CD14-positive monocyte (primary cell): ENCODE measurements at regions not wholly inside any gene's neighbourhood (a gene's known extent, or its start where the extent isn't known, plus 50 kb on each side); places are given as distances from the start of the nearest gene placed in this dataset.

ENCODE experiments used
- DNase-seq, 3 donors: peaks; one replicate each; pipeline ENCODE4 v3.0.0-alpha.2; 2011 to 2022
- H2AFZ ChIP-seq: 2 replicates; pipeline ENCODE4 v1.6.0; 2012; ENCODE audit warnings: mild to moderate bottlenecking, low read depth, low read length, inconsistent platforms; ENCODE audit not compliant: insufficient read depth, poor library complexity, severe bottlenecking
- H3K27ac ChIP-seq, 2 donors: 1 replicate in 1 of 2; 2 replicates in 1 of 2; pipeline ENCODE4 v1.5.1; 2012 to 2013; ENCODE audit warnings: low read length in 2 of 2, control low read depth in 1 of 2, inconsistent platforms in 1 of 2, low read depth in 1 of 2, mild to moderate bottlenecking in 1 of 2
- H3K27me3 ChIP-seq, 2 donors: one replicate each; pipeline versions ENCODE4 v1.6.0 to v1.6.1; 2011 to 2013; ENCODE audit warnings: low read length in 2 of 2; ENCODE audit not compliant: control insufficient read depth in 2 of 2, insufficient read depth in 2 of 2
- H3K36me3 ChIP-seq, 2 donors: replicated peaks in 1 of 2; 1 replicate in 1 of 2; 2 replicates in 1 of 2; pipeline versions ENCODE4 v1.5.1 to v1.6.1; 2012 to 2013; ENCODE audit warnings: low read length in 2 of 2, control low read depth in 1 of 2, inconsistent platforms in 1 of 2, mild to moderate bottlenecking in 1 of 2; ENCODE audit not compliant: insufficient read depth in 2 of 2, control insufficient read depth in 1 of 2
- H3K4me1 ChIP-seq, 2 donors: 1 replicate in 1 of 2; 2 replicates in 1 of 2; pipeline versions ENCODE4 v1.5.1 to v1.6.1; 2012 to 2013; ENCODE audit warnings: low read length in 2 of 2, control low read depth in 1 of 2, inconsistent platforms in 1 of 2, mild to moderate bottlenecking in 1 of 2, moderate library complexity in 1 of 2; ENCODE audit not compliant: insufficient read depth in 2 of 2, control insufficient read depth in 1 of 2
- H3K4me2 ChIP-seq: replicated peaks from 2 replicates; pipeline ENCODE3; 2012; ENCODE audit warnings: low read length, moderate library complexity, mild to moderate bottlenecking; ENCODE audit not compliant: poor library complexity, severe bottlenecking; ENCODE audit errors: extremely low read depth
- H3K4me3 ChIP-seq, 3 experiments: fragments of 200-600 bp in 1 of 3; sonication (generic) in 1 of 3; replicated peaks in 1 of 3; 1 replicate in 2 of 3; 2 replicates in 1 of 3; pipeline ENCODE4 v1.5.1; 2011 to 2013; ENCODE audit warnings: low read length in 3 of 3, mild to moderate bottlenecking in 3 of 3, control low read depth in 2 of 3, low read depth in 2 of 3, inconsistent platforms in 1 of 3, moderate library complexity in 1 of 3
- H3K79me2 ChIP-seq: 2 replicates; pipeline ENCODE4 v1.6.0; 2012; ENCODE audit warnings: mild to moderate bottlenecking, control low read depth, inconsistent platforms, low read length, moderate library complexity; ENCODE audit not compliant: insufficient read depth
- H3K9ac ChIP-seq: 2 replicates; pipeline ENCODE4 v1.6.0; 2017; ENCODE audit warnings: low read length, mild to moderate bottlenecking; ENCODE audit not compliant: insufficient read depth, poor library complexity, severe bottlenecking
- H3K9me3 ChIP-seq, 2 donors: replicated peaks in 1 of 2; 1 replicate in 1 of 2; 2 replicates in 1 of 2; pipeline versions ENCODE4 v1.5.1 to v1.6.1; 2012 to 2013; ENCODE audit warnings: low read length in 2 of 2, control low read depth in 1 of 2; ENCODE audit not compliant: control insufficient read depth in 1 of 2, insufficient read depth in 1 of 2
- H4K20me1 ChIP-seq: 2 replicates; pipeline ENCODE4 v1.6.0; 2012; ENCODE audit warnings: mild to moderate bottlenecking, low read length, control low read depth, moderate library complexity; ENCODE audit not compliant: insufficient read depth
- H3K27ac Mint-ChIP-seq, 7 donors: one replicate each; pipeline ENCODE4 v1.8.0; 2020; ENCODE audit warnings: mild to moderate bottlenecking in 7 of 7, mixed read lengths in 7 of 7, moderate library complexity in 6 of 7, inconsistent platforms in 2 of 7
- H3K27me3 Mint-ChIP-seq, 3 donors: one replicate each; pipeline ENCODE4 v1.8.0; 2021 to 2022; ENCODE audit warnings: low read depth in 3 of 3, mild to moderate bottlenecking in 3 of 3, mixed read lengths in 3 of 3, moderate library complexity in 3 of 3, inconsistent platforms in 1 of 3
- H3K36me3 Mint-ChIP-seq, 2 donors: one replicate each; pipeline ENCODE4 v1.8.0; 2020; ENCODE audit warnings: mixed read lengths in 2 of 2, inconsistent platforms in 1 of 2, mild to moderate bottlenecking in 1 of 2
- H3K4me1 Mint-ChIP-seq: one replicate; pipeline ENCODE4 v1.8.0; 2020; ENCODE audit warnings: mild to moderate bottlenecking, mixed read lengths
- H3K4me3 Mint-ChIP-seq, 2 donors: one replicate each; pipeline ENCODE4 v1.8.0; 2020; ENCODE audit warnings: mild to moderate bottlenecking in 2 of 2, mixed read lengths in 2 of 2, moderate library complexity in 1 of 2
- H3K9me3 Mint-ChIP-seq, 7 donors: one replicate each; pipeline ENCODE4 v1.8.0; 2020 to 2022; ENCODE audit warnings: mixed read lengths in 7 of 7, mild to moderate bottlenecking in 6 of 7, moderate library complexity in 6 of 7, inconsistent platforms in 2 of 7
- CTCF ChIP-seq: fragments of 200-600 bp; IDR thresholded peaks from one replicate; pipeline ENCODE4 v1.8.0; 2022; ENCODE audit warnings: antibody characterized with exemption, mild to moderate bottlenecking
- WGBS: methylation state at CpG from one replicate; pipeline ENCODE4 v1.1.5; 2013; ENCODE audit warnings: missing lambda C conversion rate; ENCODE audit not compliant: insufficient coverage; 5-methylcytosine and 5-hydroxymethylcytosine counted together
- intact Hi-C, 2 donors: fragments of 100-400 bp; cut with micrococcal nuclease; formaldehyde crosslinking; loops; one replicate each; pipeline versions ENCODE4 v1.15.0 to v1.15.1; 2023

GRCh38 chr17:71363661-71364060, 757.2 kb upstream of the SOX9 start:
- H3K27ac ChIP-seq = no peak overlapping the region
- H2AFZ ChIP-seq = no peak overlapping the region
- DNase-seq = no peak
- Mint-ChIP-seq H3K9me3 (peaks cover 7 to 35% (median 17%) of the 10 kb centered on the region in 7 donors), H3K4me1 (no peaks in the 10 kb centered on the region), H3K27me3 (no peaks in the 10 kb centered on the region), H3K27ac (no peak overlapping the region), H3K36me3 (no peaks in the 10 kb centered on the region), H3K4me3 (no peak overlapping the region)
- H3K4me3 ChIP-seq = no peak overlapping the region
- no peaks in the 10 kb centered on the region for H3K27me3 ChIP-seq
- no peak overlapping the region for H3K4me2 ChIP-seq
- no peak for TF ChIP-seq CTCF
- H3K9me3 ChIP-seq = peaks cover 8 to 20% of the 10 kb centered on the region in 2 donors
- H3K36me3 ChIP-seq = no peaks in the 10 kb centered on the region
- intact Hi-C loops = no loop called here
- H4K20me1 ChIP-seq = no peaks in the 10 kb centered on the region
- no peak overlapping the region for H3K9ac ChIP-seq
- no CpG with 5 or more reads among the region's 2 CpGs for WGBS
- no peaks in the 10 kb centered on the region for H3K4me1 ChIP-seq
- no peaks in the 10 kb centered on the region for H3K79me2 ChIP-seq

GRCh38 chr17:71371809-71372208, 749.0 kb upstream of the SOX9 start:
- H3K27me3 Mint-ChIP-seq = no peaks in the 10 kb centered on the region
- DNase-seq = no peak
- Histone ChIP-seq H4K20me1 (no peaks in the 10 kb centered on the region), H3K9ac (no peak overlapping the region), H3K27me3 (no peaks in the 10 kb centered on the region), H3K27ac (no peak overlapping the region), H3K4me2 (no peak overlapping the region), H2AFZ (no peak overlapping the region), H3K79me2 (no peaks in the 10 kb centered on the region), H3K9me3 (peaks cover 0 to 4% of the 10 kb centered on the region in 2 donors), H3K4me1 (no peaks in the 10 kb centered on the region), H3K4me3 (no peak overlapping the region), H3K36me3 (no peaks in the 10 kb centered on the region)
- no peak overlapping the region for H3K4me3 Mint-ChIP-seq
- no peak for TF ChIP-seq CTCF
- no peaks in the 10 kb centered on the region for H3K36me3 Mint-ChIP-seq
- intact Hi-C loops = no loop called here
- no peaks in the 10 kb centered on the region for H3K4me1 Mint-ChIP-seq
- H3K9me3 Mint-ChIP-seq = peaks cover 0 to 12% (median 5%) of the 10 kb centered on the region in 7 donors
- H3K27ac Mint-ChIP-seq = no peak overlapping the region
- WGBS = 86% methylated on average over 3 of the region's 7 CpGs
